Ishikawa (cell line): ENCODE measurements at regions not wholly inside any gene's neighbourhood (a gene's known extent, or its start where the extent isn't known, plus 50 kb on each side); places are given as distances from the start of the nearest gene placed in this dataset.

Experiments used
- CEBPB ChIP-seq: IDR thresholded peaks from 2 replicates; pipeline ENCODE4 v1.6.1; 2012
- CREB1 ChIP-seq: IDR thresholded peaks from 2 replicates; pipeline ENCODE4 v1.6.1; 2012; ENCODE audit warnings: low read depth
- EP300 ChIP-seq: IDR thresholded peaks from 2 replicates; pipeline ENCODE4 v1.6.1; 2012; ENCODE audit warnings: borderline replicate concordance
- FOXM1 ChIP-seq: IDR thresholded peaks from 2 replicates; pipeline ENCODE4 v1.6.1; 2012; ENCODE audit warnings: low read depth, borderline replicate concordance
- RAD21 ChIP-seq: IDR thresholded peaks from 2 replicates; pipeline ENCODE4 v1.6.1; 2012; ENCODE audit warnings: low read depth
- TAF1 ChIP-seq: IDR thresholded peaks from 2 replicates; pipeline ENCODE4 v1.6.1; 2012; ENCODE audit warnings: low read depth, mild to moderate bottlenecking
- TEAD4 ChIP-seq: IDR thresholded peaks from 2 replicates; pipeline ENCODE4 v1.6.1; 2012
- YY1 ChIP-seq: IDR thresholded peaks from 2 replicates; pipeline ENCODE4 v1.6.1; 2012; ENCODE audit warnings: low read depth
- TF ChIP-seq, protein P1 (sequence below): IDR thresholded peaks from 2 replicates; pipeline ENCODE4 v1.6.1; 2012; ENCODE audit warnings: low read depth, mild to moderate bottlenecking
- TF ChIP-seq, protein P2 (sequence below): IDR thresholded peaks from 2 replicates; pipeline ENCODE4 v1.6.1; 2012

DNA sequence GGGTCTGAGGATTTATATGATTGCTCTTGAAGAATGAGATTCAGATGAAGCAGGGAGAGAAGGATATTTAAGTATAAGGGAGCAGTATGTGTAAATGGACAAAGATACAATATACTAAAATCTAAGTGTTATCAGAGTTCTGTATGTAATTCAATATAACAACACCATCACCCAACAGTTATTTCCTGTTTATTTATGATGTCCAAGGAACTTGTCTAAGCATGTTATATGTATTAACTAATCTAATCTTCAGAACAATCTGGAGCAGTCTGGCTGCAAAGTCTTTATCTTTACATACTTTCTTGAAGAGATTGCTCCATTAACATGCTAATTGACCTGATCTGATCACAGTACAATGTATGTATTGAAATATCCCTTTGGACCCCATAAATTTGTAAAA is 203.8 kb upstream of the WDFY3 start:
- no peak for TF ChIP-seq TEAD4
- TF ChIP-seq FOXM1 = no peak
- TF ChIP-seq, protein P1, sequence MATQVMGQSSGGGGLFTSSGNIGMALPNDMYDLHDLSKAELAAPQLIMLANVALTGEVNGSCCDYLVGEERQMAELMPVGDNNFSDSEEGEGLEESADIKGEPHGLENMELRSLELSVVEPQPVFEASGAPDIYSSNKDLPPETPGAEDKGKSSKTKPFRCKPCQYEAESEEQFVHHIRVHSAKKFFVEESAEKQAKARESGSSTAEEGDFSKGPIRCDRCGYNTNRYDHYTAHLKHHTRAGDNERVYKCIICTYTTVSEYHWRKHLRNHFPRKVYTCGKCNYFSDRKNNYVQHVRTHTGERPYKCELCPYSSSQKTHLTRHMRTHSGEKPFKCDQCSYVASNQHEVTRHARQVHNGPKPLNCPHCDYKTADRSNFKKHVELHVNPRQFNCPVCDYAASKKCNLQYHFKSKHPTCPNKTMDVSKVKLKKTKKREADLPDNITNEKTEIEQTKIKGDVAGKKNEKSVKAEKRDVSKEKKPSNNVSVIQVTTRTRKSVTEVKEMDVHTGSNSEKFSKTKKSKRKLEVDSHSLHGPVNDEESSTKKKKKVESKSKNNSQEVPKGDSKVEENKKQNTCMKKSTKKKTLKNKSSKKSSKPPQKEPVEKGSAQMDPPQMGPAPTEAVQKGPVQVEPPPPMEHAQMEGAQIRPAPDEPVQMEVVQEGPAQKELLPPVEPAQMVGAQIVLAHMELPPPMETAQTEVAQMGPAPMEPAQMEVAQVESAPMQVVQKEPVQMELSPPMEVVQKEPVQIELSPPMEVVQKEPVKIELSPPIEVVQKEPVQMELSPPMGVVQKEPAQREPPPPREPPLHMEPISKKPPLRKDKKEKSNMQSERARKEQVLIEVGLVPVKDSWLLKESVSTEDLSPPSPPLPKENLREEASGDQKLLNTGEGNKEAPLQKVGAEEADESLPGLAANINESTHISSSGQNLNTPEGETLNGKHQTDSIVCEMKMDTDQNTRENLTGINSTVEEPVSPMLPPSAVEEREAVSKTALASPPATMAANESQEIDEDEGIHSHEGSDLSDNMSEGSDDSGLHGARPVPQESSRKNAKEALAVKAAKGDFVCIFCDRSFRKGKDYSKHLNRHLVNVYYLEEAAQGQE = no peak
- TF ChIP-seq YY1 = no peak
- TF ChIP-seq, protein P2, sequence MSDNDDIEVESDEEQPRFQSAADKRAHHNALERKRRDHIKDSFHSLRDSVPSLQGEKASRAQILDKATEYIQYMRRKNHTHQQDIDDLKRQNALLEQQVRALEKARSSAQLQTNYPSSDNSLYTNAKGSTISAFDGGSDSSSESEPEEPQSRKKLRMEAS = no peak
- no peak for TF ChIP-seq RAD21
- TF ChIP-seq CREB1 = no peak
- no peak for TF ChIP-seq CEBPB
- no peak for TF ChIP-seq TAF1
- TF ChIP-seq EP300 = no peak
